GM23338 (cell line): ENCODE measurements at regions not wholly inside any gene's neighbourhood (a gene's known extent, or its start where the extent isn't known, plus 50 kb on each side); places are given as distances from the start of the nearest gene placed in this dataset.

Experiments
- ATAC-seq: fragments of 200-7000 bp; cut with Tn5 transposase; 3 replicates; pipeline ENCODE4 v1.9.1; 2020
- DNase-seq: peaks from one replicate; pipeline ENCODE4 v3.0.0-alpha.2; 2015; ENCODE audit warnings: low spot score
- H2AFZ ChIP-seq: fragments of 200-600 bp; sonication (generic); 2 replicates; pipeline ENCODE4 v1.8.0; 2016; ENCODE audit warnings: antibody characterized with exemption, mild to moderate bottlenecking, moderate library complexity
- H3F3A ChIP-seq: fragments of 200-600 bp; sonication (generic); replicated peaks from 2 replicates; pipeline ENCODE4 v1.8.0; 2017; ENCODE audit warnings: antibody characterized with exemption, mixed run types, low read depth
- H3K27ac ChIP-seq: fragments of 200-600 bp; sonication (generic); 2 replicates; pipeline ENCODE4 v1.6.1; 2016; ENCODE audit warnings: low read depth
- H3K27me3 ChIP-seq: fragments of 200-600 bp; sonication (generic); 2 replicates; pipeline ENCODE4 v1.8.0; 2016; ENCODE audit warnings: mild to moderate bottlenecking, mixed run types, moderate library complexity; ENCODE audit not compliant: insufficient read depth
- H3K36me3 ChIP-seq: fragments of 200-600 bp; sonication (generic); 2 replicates; pipeline ENCODE4 v1.8.0; 2016; ENCODE audit warnings: mild to moderate bottlenecking; ENCODE audit not compliant: insufficient read depth
- H3K4me1 ChIP-seq: fragments of 200-600 bp; sonication (generic); 2 replicates; pipeline ENCODE4 v1.8.0; 2016; ENCODE audit warnings: mild to moderate bottlenecking, moderate library complexity; ENCODE audit not compliant: insufficient read depth
- H3K4me2 ChIP-seq: fragments of 200-600 bp; sonication (generic); 2 replicates; pipeline ENCODE4 v1.7.1; 2017; ENCODE audit warnings: mixed run types
- H3K4me3 ChIP-seq: fragments of 200-600 bp; sonication (generic); 2 replicates; pipeline ENCODE4 v1.6.1; 2016; ENCODE audit warnings: mixed run types
- H3K79me2 ChIP-seq: fragments of 200-600 bp; sonication (generic); replicated peaks from 2 replicates; pipeline ENCODE4 v1.8.0; 2017; ENCODE audit warnings: mild to moderate bottlenecking; ENCODE audit not compliant: insufficient read depth
- H3K9me2 ChIP-seq: fragments of 200-600 bp; sonication (generic); 2 replicates; pipeline ENCODE4 v1.8.0; 2017; ENCODE audit not compliant: insufficient read depth
- H4K20me1 ChIP-seq: fragments of 200-600 bp; sonication (generic); replicated peaks from 2 replicates; pipeline ENCODE4 v1.8.0; 2017; ENCODE audit warnings: mild to moderate bottlenecking; ENCODE audit not compliant: insufficient read depth
- H3K27ac Mint-ChIP-seq: 2 replicates; pipeline ENCODE4 v1.8.0; 2020; ENCODE audit warnings: inconsistent platforms, mild to moderate bottlenecking, moderate library complexity, mixed read lengths
- H3K27me3 Mint-ChIP-seq: 3 replicates; pipeline ENCODE4 v1.8.0; 2022; ENCODE audit warnings: low read depth, mild to moderate bottlenecking, moderate library complexity, mixed read lengths, inconsistent platforms; ENCODE audit not compliant: insufficient read depth, poor library complexity
- H3K36me3 Mint-ChIP-seq: 3 replicates; pipeline ENCODE4 v1.8.0; 2021; ENCODE audit warnings: low read depth, mild to moderate bottlenecking, inconsistent platforms, moderate library complexity, mixed read lengths
- H3K4me1 Mint-ChIP-seq: 3 replicates; pipeline ENCODE4 v1.8.0; 2020; ENCODE audit warnings: mild to moderate bottlenecking, inconsistent platforms, mixed read lengths
- H3K4me3 Mint-ChIP-seq: 3 replicates; pipeline ENCODE4 v1.8.0; 2021; ENCODE audit warnings: moderate library complexity, mild to moderate bottlenecking, inconsistent platforms, mixed read lengths
- H3K9me3 Mint-ChIP-seq: 3 replicates; pipeline ENCODE4 v1.8.0; 2020; ENCODE audit warnings: moderate library complexity, mild to moderate bottlenecking, inconsistent platforms, mixed read lengths
- CREB1 ChIP-seq: fragments of 250-450 bp; sonication (Bioruptor Pico); IDR thresholded peaks from 2 replicates; pipeline ENCODE4 v1.5.0; 2020; ENCODE audit warnings: low read depth, mild to moderate bottlenecking, moderate library complexity
- CTCF ChIP-seq, 2 experiments: fragments of 200-600 bp in 1 of 2; sonication (generic) in 1 of 2; conservative IDR thresholded peaks; 2 replicates each; pipeline versions ENCODE4 v1.5.1 to v1.6.1; 2016 to 2017; ENCODE audit warnings: antibody characterized with exemption in 2 of 2, low read depth in 2 of 2, mild to moderate bottlenecking in 2 of 2, moderate library complexity in 1 of 2
- EZH2 ChIP-seq: fragments of 200-600 bp; sonication (generic); IDR thresholded peaks from one replicate; pipeline ENCODE4 v1.8.0; 2017; ENCODE audit warnings: antibody characterized with exemption, mild to moderate bottlenecking, low read depth; ENCODE audit not compliant: unreplicated experiment
- EZH2phosphoT487 ChIP-seq: fragments of 200-600 bp; sonication (generic); IDR thresholded peaks from one replicate; pipeline ENCODE4 v1.8.1; 2018; ENCODE audit warnings: antibody characterized with exemption; ENCODE audit not compliant: unreplicated experiment
- JUNB ChIP-seq: IDR thresholded peaks from one replicate; pipeline ENCODE4 v1.6.1; 2016; ENCODE audit warnings: antibody characterized with exemption; ENCODE audit not compliant: unreplicated experiment
- NANOG ChIP-seq: IDR thresholded peaks from 2 replicates; pipeline ENCODE4 v1.6.1; 2016; ENCODE audit warnings: antibody characterized with exemption, borderline replicate concordance
- POLR2AphosphoS5 ChIP-seq: IDR thresholded peaks from 2 replicates; pipeline ENCODE4 v1.6.1; 2016; ENCODE audit warnings: antibody characterized with exemption, low read depth
- REST ChIP-seq: IDR thresholded peaks from one replicate; pipeline ENCODE4 v1.6.1; 2018; ENCODE audit warnings: antibody characterized with exemption; ENCODE audit not compliant: unreplicated experiment
- STAT1 ChIP-seq: IDR thresholded peaks from one replicate; pipeline ENCODE4 v1.6.1; 2016; ENCODE audit warnings: antibody characterized with exemption; ENCODE audit not compliant: unreplicated experiment
- ZNF114 ChIP-seq: fragments of 250-450 bp; sonication (Bioruptor Pico); IDR thresholded peaks from 2 replicates; pipeline ENCODE4 v1.5.0; 2020; ENCODE audit warnings: mild to moderate bottlenecking, moderate library complexity
- ZNF331 ChIP-seq: fragments of 250-450 bp; sonication (Bioruptor Pico); IDR thresholded peaks from 2 replicates; pipeline ENCODE4 v1.5.0; 2020; ENCODE audit warnings: low read depth, mild to moderate bottlenecking, moderate library complexity
- ZNF462 ChIP-seq: fragments of 250-450 bp; sonication (Bioruptor Pico); IDR thresholded peaks from 2 replicates; pipeline ENCODE4 v1.5.0; 2020; ENCODE audit warnings: mild to moderate bottlenecking, moderate library complexity
- TF ChIP-seq, protein P1 (sequence below): IDR thresholded peaks from 2 replicates; pipeline ENCODE4 v1.6.1; 2016; ENCODE audit warnings: antibody characterized with exemption

DNA sequence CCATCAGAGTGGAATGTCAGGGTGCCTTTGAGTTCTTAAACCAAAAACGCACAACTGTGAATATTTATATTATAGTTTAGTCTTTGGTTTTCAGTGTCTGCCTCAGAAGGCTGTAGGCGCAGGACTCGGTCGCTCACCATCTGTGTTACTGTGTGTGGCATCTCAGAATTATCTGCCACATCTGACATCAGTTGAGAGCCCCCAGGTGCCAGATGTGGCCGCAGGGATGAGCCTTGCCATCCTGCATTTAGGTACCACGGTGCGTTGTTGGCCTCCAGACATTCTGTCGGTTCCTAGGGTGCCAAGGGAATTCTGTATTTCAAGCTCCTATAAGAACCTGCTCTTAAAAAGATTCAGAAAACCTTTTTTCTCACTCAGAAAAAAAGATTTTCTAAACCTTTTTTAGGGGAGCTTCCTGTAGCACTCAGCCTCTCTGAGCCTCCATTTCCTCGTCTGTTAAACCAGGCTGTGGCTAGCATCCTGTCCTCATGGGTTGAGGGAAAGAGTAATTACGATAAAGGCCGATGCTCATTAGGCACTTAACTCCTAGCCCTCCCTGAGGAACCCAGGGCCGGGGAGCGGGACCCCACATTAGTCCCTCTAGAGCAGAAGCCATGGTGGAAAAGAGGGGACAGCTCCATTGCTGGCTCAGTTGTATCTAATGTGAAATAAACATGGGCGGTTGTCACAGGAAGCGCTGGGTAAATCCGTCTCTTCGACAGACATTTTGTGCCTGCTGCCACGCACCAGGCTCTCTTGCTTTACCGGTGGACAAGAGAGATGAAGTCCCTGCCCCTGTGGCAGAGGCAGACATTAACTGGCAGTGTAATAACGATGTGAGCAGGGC, 70.2 kb upstream of the MORC3 start:
- ATAC-seq (no peak), DNase-seq (no peak)
- Mint-ChIP-seq H3K4me1 (peaks cover 56% of the 10 kb centered on the region), H3K36me3 (peaks cover 15% of the 10 kb centered on the region; the same call in 2 of the 3 replicates), H3K4me3 (no peak overlapping the region), H3K27me3 (peaks cover 3% of the 10 kb centered on the region), H3K27ac (peak overlapping the region; percentile 72; the same call in 1 of the 2 replicates), H3K9me3 (no peaks in the 10 kb centered on the region)
- H3K4me3 ChIP-seq, result no peak overlapping the region
- TF ChIP-seq ZNF462 (CRISPR knock-in tag) (no peak), REST (no peak), CTCF (conservative IDR thresholded peaks at IDR 0.05; ENCODE audit: low read depth in 2 of 2) (no peak), CREB1 (no peak), STAT1 (no peak), POLR2AphosphoS5 (no peak), EZH2phosphoT487 (no peak), JUNB (no peak), EZH2 (no peak), ZNF331 (no peak), ZNF114 (no peak), NANOG (no peak)
- TF ChIP-seq, protein P1, sequence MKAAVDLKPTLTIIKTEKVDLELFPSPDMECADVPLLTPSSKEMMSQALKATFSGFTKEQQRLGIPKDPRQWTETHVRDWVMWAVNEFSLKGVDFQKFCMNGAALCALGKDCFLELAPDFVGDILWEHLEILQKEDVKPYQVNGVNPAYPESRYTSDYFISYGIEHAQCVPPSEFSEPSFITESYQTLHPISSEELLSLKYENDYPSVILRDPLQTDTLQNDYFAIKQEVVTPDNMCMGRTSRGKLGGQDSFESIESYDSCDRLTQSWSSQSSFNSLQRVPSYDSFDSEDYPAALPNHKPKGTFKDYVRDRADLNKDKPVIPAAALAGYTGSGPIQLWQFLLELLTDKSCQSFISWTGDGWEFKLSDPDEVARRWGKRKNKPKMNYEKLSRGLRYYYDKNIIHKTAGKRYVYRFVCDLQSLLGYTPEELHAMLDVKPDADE, result no peak
- peak overlapping the region; percentile 52; the same call in 1 of the 2 replicates for H2AFZ ChIP-seq
- no peak overlapping the region for H3K27ac ChIP-seq
- no peaks in the 10 kb centered on the region for H3K36me3 ChIP-seq
- no peaks in the 10 kb centered on the region for H3K9me2 ChIP-seq
- no peaks in the 10 kb centered on the region for H3K79me2 ChIP-seq
- peaks cover 3% of the 10 kb centered on the region; the same call in 1 of the 2 replicates for H3F3A ChIP-seq
- peaks cover 16% of the 10 kb centered on the region for H3K4me1 ChIP-seq
- H3K4me2 ChIP-seq, result no peak overlapping the region
- H4K20me1 ChIP-seq, result no peaks in the 10 kb centered on the region
- H3K27me3 ChIP-seq, result no peaks in the 10 kb centered on the region
